ENCODE measurements at regions not wholly inside any gene's neighbourhood (a gene's known extent, or its start where the extent isn't known, plus 50 kb on each side); places are given as distances from the start of the nearest gene placed in this dataset.

- no peak overlapping the region for H3K27ac ChIP-seq
- no peak overlapping the region for H3K4me3 ChIP-seq
- no peaks in the 10 kb centered on the region for H3K27me3 ChIP-seq (replicated peaks in 1 of 7)
- H3K4me1 ChIP-seq: no peaks in the 10 kb centered on the region
- intact Hi-C loops (cut with DNase I; ENCODE audit: low total_unique reads): no loop called here
- whole genome bisulfite sequencing, 5 donors: 84 to 90% (median 87%) methylated on average over 5 of the region's 5 CpGs
- H3K36me3 ChIP-seq: no peaks in the 10 kb centered on the region
- peaks cover 0 to under 1% (median 0%) of the 10 kb centered on the region in 8 donors for H3K9me3 ChIP-seq
- no peak for DNase-seq
- no peak for TF ChIP-seq CTCF (IDR thresholded peaks at IDR 0.05 in 8 of 11, conservative IDR thresholded peaks at IDR 0.05 in 3 of 11)
- TF ChIP-seq POLR2A (IDR thresholded peaks at IDR 0.05): no peak
- no peak for TF ChIP-seq POLR2AphosphoS5 (IDR thresholded peaks at IDR 0.05)
Measured at GRCh38 chr2:187017438-187017837, 168.5 kb upstream of the ZSWIM2 start.

GRCh38 chr2:187013058-187013457 lies 164.1 kb upstream of the ZSWIM2 start:
- no peak overlapping the region for H3K4me3 ChIP-seq
- H3K4me1 ChIP-seq: no peaks in the 10 kb centered on the region
- TF ChIP-seq CTCF (IDR thresholded peaks at IDR 0.05 in 8 of 11, conservative IDR thresholded peaks at IDR 0.05 in 3 of 11): no peak
- TF ChIP-seq POLR2A (IDR thresholded peaks at IDR 0.05): no peak
- no peak for TF ChIP-seq POLR2AphosphoS5 (IDR thresholded peaks at IDR 0.05)
- intact Hi-C loops (cut with DNase I; ENCODE audit: low total_unique reads): no loop called here
- no peaks in the 10 kb centered on the region for H3K36me3 ChIP-seq
- WGBS, 5 donors: 58 to 66% (median 65%) methylated on average over 4 of the region's 4 CpGs
- DNase-seq: no peak
- no peaks in the 10 kb centered on the region for H3K27me3 ChIP-seq (replicated peaks in 1 of 7)
- no peak overlapping the region for H3K27ac ChIP-seq
- H3K9me3 ChIP-seq: no peaks in the 10 kb centered on the region

- no peak for TF ChIP-seq POLR2A (IDR thresholded peaks at IDR 0.05)
- TF ChIP-seq CTCF (IDR thresholded peaks at IDR 0.05 in 8 of 11, conservative IDR thresholded peaks at IDR 0.05 in 3 of 11): no peak
- TF ChIP-seq POLR2AphosphoS5 (IDR thresholded peaks at IDR 0.05): no peak
- Histone ChIP-seq H3K27ac (no peak overlapping the region), H3K4me1 (no peaks in the 10 kb centered on the region), H3K27me3 (replicated peaks in 1 of 7) (no peaks in the 10 kb centered on the region), H3K36me3 (no peaks in the 10 kb centered on the region), H3K4me3 (no peak overlapping the region), H3K9me3 (no peaks in the 10 kb centered on the region)
- intact Hi-C loops (cut with DNase I; ENCODE audit: low total_unique reads): no loop called here
- WGBS, 5 donors: 85 to 93% (median 89%) methylated on average over 3 of the region's 3 CpGs
- no peak for DNase-seq
Measured at GRCh38 chr2:187011206-187011832, 162.3 kb upstream of the ZSWIM2 start.

- no peaks in the 10 kb centered on the region for H3K27me3 ChIP-seq (replicated peaks in 1 of 7)
- intact Hi-C loops (cut with DNase I; ENCODE audit: low total_unique reads): no loop called here
- H3K36me3 ChIP-seq: no peaks in the 10 kb centered on the region
- TF ChIP-seq CTCF (IDR thresholded peaks at IDR 0.05 in 8 of 11, conservative IDR thresholded peaks at IDR 0.05 in 3 of 11) (no peak), POLR2A (IDR thresholded peaks at IDR 0.05) (no peak), POLR2AphosphoS5 (IDR thresholded peaks at IDR 0.05) (no peak)
- WGBS, 5 donors: 78 to 86% (median 81%) methylated on average over 2 of the region's 2 CpGs
- no peaks in the 10 kb centered on the region for H3K9me3 ChIP-seq
- no peak overlapping the region for H3K4me3 ChIP-seq
- H3K4me1 ChIP-seq: no peaks in the 10 kb centered on the region
- no peak for DNase-seq
- no peak overlapping the region for H3K27ac ChIP-seq
Measured at GRCh38 chr2:187009483-187010239, 160.7 kb upstream of the ZSWIM2 start.

Data from spleen (tissue), 11 donors.